Activated T-helper 17 cell treated with anti-CD3 and anti-CD28 coated beads, Interleukin-2, amount 50 U/mL, for 72 hours (primary cell): ENCODE measurements at regions not wholly inside any gene's neighbourhood (a gene's known extent, or its start where the extent isn't known, plus 50 kb on each side); places are given as distances from the start of the nearest gene placed in this dataset.

Experiments used
- ATAC-seq: fragments of 150-1000 bp; cut with Tn5 transposase; replicated peaks from 2 replicates; pipeline ENCODE4 v1.10.0; 2021; ENCODE audit warnings: mild to moderate bottlenecking, moderate library complexity
- H3K27ac Mint-ChIP-seq: one replicate; pipeline ENCODE4 v1.8.0; 2022; ENCODE audit warnings: mixed read lengths
- H3K27me3 Mint-ChIP-seq: one replicate; pipeline ENCODE4 v1.8.0; 2022; ENCODE audit warnings: mixed read lengths
- H3K36me3 Mint-ChIP-seq: one replicate; pipeline ENCODE4 v1.8.0; 2022; ENCODE audit warnings: low read depth, mild to moderate bottlenecking, mixed read lengths
- H3K4me1 Mint-ChIP-seq: one replicate; pipeline ENCODE4 v1.8.0; 2022; ENCODE audit warnings: mixed read lengths
- H3K4me3 Mint-ChIP-seq: one replicate; pipeline ENCODE4 v1.8.0; 2022; ENCODE audit warnings: mild to moderate bottlenecking, mixed read lengths
- H3K9me3 Mint-ChIP-seq: one replicate; pipeline ENCODE4 v1.8.0; 2022; ENCODE audit warnings: mixed read lengths

GRCh38 chr4:188197566-188197965 is 58.3 kb downstream of the TRIML1 start:
- Mint-ChIP-seq H3K4me3 (no peak overlapping the region), H3K27ac (no peak overlapping the region), H3K36me3 (no peaks in the 10 kb centered on the region), H3K9me3 (peaks cover 8% of the 10 kb centered on the region), H3K4me1 (no peaks in the 10 kb centered on the region), H3K27me3 (no peaks in the 10 kb centered on the region)
- no peak for ATAC-seq

- ATAC-seq, result no peak
- no peaks in the 10 kb centered on the region for H3K4me1 Mint-ChIP-seq
- no peaks in the 10 kb centered on the region for H3K36me3 Mint-ChIP-seq
- no peak overlapping the region for H3K27ac Mint-ChIP-seq
- H3K4me3 Mint-ChIP-seq, result no peak overlapping the region
- H3K9me3 Mint-ChIP-seq, result peaks cover 9% of the 10 kb centered on the region
- H3K27me3 Mint-ChIP-seq, result no peaks in the 10 kb centered on the region
Observed at GRCh38 chr4:188198982-188199792, 59.9 kb downstream of the TRIML1 start.

DNA sequence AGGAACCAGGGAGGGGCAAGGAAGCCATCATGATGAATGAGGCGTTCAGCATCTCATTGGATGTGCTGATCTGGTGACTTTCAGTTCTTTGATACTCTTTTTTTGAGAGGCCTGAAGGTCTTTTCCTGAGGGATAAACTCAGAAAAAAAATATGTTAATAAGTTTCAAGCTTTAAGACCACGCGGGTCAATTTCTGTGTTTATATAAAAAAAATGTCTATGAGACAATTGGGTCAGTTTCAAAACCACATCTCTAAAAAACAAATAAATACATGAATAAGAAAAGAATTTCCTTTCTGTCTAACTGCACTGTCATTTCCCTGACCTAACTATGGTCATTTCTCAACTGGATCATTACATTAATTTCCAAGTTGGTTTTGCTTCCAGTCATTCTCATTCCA is 62.6 kb downstream of the TRIML1 start:
- H3K4me3 Mint-ChIP-seq, result no peak overlapping the region
- no peak for ATAC-seq
- H3K9me3 Mint-ChIP-seq, result peaks cover 9% of the 10 kb centered on the region
- H3K4me1 Mint-ChIP-seq, result no peaks in the 10 kb centered on the region
- no peaks in the 10 kb centered on the region for H3K36me3 Mint-ChIP-seq
- no peaks in the 10 kb centered on the region for H3K27me3 Mint-ChIP-seq
- H3K27ac Mint-ChIP-seq, result no peak overlapping the region

GRCh38 chr4:188206783-188207182 is 67.5 kb downstream of the TRIML1 start:
- ATAC-seq, result no peak
- H3K9me3 Mint-ChIP-seq, result peaks cover 18% of the 10 kb centered on the region
- H3K4me1 Mint-ChIP-seq, result no peaks in the 10 kb centered on the region
- H3K36me3 Mint-ChIP-seq, result no peaks in the 10 kb centered on the region
- no peak overlapping the region for H3K4me3 Mint-ChIP-seq
- H3K27ac Mint-ChIP-seq, result no peak overlapping the region
- H3K27me3 Mint-ChIP-seq, result no peaks in the 10 kb centered on the region

DNA sequence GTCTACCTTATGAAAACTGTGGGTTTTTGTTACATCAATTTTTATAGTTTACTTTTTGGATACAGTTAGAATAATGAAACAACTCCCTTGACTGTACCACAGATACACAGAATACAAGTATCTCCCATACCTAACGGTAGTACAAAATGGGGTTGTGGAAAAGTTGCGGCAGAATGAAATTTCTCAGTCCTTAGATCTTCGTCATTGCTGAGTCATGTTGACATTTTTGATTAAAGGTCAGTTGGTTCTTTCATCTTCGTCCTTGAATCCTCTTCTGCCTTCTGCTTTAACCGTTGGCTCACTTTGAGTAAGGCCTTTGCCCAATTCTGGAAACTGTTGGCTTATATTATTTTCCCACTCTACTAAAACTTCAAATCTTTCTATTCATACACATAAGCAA is 75.6 kb downstream of the TRIML1 start:
- H3K4me3 Mint-ChIP-seq, result no peak overlapping the region
- H3K27me3 Mint-ChIP-seq, result no peaks in the 10 kb centered on the region
- no peak overlapping the region for H3K27ac Mint-ChIP-seq
- H3K9me3 Mint-ChIP-seq, result peaks cover 8% of the 10 kb centered on the region
- no peaks in the 10 kb centered on the region for H3K4me1 Mint-ChIP-seq
- no peaks in the 10 kb centered on the region for H3K36me3 Mint-ChIP-seq
- no peak for ATAC-seq

DNA sequence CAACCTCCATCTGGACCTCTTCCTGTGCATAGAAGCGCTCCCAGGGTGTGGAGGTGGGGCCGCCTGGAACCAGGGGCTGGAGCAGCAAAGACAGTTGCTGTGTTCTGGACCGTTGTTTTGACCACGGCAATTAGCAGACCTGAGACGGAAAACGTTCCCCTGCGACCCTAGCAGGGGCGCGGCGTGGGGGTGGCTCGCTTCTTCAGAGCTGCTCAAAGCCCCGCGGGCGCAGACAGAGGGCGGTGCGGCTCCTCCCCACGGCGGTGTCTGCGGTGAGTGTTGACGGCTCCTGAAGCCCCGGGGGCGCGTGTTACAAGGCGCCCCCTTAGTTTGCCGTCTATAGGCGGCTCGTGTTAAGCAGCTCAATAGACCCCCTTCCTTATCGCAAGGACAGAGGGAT is 79.2 kb downstream of the TRIML1 start:
- H3K9me3 Mint-ChIP-seq, result peaks cover 8% of the 10 kb centered on the region
- no peaks in the 10 kb centered on the region for H3K4me1 Mint-ChIP-seq
- no peak overlapping the region for H3K4me3 Mint-ChIP-seq
- H3K36me3 Mint-ChIP-seq, result no peaks in the 10 kb centered on the region
- H3K27me3 Mint-ChIP-seq, result no peaks in the 10 kb centered on the region
- ATAC-seq, result no peak
- H3K27ac Mint-ChIP-seq, result no peak overlapping the region

DNA sequence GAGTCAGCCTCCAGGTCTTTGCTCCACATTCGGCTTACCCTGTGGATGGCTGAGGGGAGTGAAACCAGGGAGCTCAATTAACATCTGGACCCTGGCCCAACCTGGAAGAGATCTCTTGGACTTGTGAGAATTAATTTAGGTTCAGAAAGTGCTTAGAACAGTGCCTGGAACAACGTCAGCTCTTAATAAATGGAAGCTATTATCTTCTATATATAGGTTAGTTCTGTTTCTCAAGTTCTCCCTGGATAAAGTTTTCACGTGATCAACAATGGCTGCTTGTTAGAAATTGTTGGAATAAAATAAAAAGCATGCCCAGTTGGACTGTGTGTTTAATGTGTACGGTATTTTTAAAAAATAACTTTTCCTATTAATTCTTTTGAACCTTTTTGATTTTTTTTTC is 80.8 kb downstream of the TRIML1 start:
- Mint-ChIP-seq H3K4me1 (no peaks in the 10 kb centered on the region), H3K27me3 (no peaks in the 10 kb centered on the region), H3K36me3 (no peaks in the 10 kb centered on the region), H3K9me3 (peaks cover 8% of the 10 kb centered on the region), H3K4me3 (no peak overlapping the region), H3K27ac (no peak overlapping the region)
- no peak for ATAC-seq

DNA sequence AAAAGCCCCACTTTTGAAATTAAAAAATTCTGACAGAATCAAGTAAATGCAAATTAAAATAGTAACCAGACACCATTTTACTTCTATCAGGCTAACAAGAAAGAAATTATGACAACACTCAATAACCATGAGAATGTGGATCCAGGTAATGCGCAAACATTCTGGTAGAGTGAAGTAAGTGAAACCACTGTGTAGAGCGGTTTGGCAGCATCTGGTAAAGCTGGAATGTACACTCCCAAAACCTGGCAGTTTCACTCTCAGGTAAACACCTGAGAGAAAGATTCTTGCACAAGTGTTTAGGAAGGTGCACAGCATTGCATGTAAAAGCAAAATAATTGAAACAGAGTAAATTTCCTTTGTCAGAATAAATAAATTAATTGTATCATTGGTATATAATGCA is 81.8 kb downstream of the TRIML1 start:
- no peak for ATAC-seq
- Mint-ChIP-seq H3K4me3 (no peak overlapping the region), H3K27me3 (no peaks in the 10 kb centered on the region), H3K36me3 (no peaks in the 10 kb centered on the region), H3K27ac (no peak overlapping the region), H3K9me3 (peaks cover 5% of the 10 kb centered on the region), H3K4me1 (no peaks in the 10 kb centered on the region)

DNA sequence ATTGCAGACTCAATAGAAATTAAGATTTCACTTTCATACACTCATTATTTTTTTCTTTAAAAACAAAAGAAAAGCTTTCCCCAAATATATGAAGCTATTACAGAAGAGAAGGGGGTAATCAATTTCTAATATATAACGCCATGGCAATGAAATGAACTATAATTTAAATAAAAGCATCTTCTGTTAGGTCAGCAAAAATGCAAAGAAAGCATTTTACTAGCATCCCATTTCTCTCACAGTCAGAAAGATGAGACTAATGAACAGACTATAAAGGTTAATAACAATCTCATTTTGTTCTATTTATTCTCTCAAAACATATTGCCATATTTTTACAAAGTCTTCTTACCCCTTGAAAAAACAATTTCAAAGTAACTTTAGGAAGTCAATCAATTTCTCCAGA is 89.0 kb downstream of the TRIML1 start:
- Mint-ChIP-seq H3K27me3 (no peaks in the 10 kb centered on the region), H3K4me1 (no peaks in the 10 kb centered on the region), H3K9me3 (peaks cover 5% of the 10 kb centered on the region), H3K27ac (no peak overlapping the region), H3K4me3 (no peak overlapping the region), H3K36me3 (no peaks in the 10 kb centered on the region)
- no peak for ATAC-seq

DNA sequence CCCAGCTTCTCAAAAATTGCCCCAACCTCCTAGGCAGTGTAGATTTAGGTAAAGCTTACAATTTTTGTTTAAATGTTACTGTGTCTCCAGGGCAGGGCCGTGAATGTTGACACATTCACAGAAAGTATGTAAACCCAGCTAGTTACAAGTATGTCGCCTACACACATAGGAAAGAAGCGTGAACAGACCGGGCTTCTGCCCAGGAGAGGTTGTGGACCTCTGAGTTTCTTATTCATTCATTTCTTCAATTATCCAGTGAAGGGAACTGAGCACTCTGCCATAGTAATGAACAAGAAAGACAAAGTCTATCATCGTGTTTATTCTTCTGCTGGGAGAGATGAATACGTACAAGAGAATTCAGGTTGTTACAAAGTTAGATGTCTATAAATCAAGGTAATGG is 93.2 kb downstream of the TRIML1 start:
- H3K4me1 Mint-ChIP-seq, result no peaks in the 10 kb centered on the region
- ATAC-seq, result no peak
- peaks cover 8% of the 10 kb centered on the region for H3K9me3 Mint-ChIP-seq
- H3K27me3 Mint-ChIP-seq, result no peaks in the 10 kb centered on the region
- no peak overlapping the region for H3K4me3 Mint-ChIP-seq
- no peaks in the 10 kb centered on the region for H3K36me3 Mint-ChIP-seq
- H3K27ac Mint-ChIP-seq, result no peak overlapping the region

GRCh38 chr4:188242041-188242440 is 102.8 kb downstream of the TRIML1 start:
- Mint-ChIP-seq H3K27ac (no peak overlapping the region), H3K4me3 (no peak overlapping the region), H3K9me3 (no peaks in the 10 kb centered on the region), H3K36me3 (no peaks in the 10 kb centered on the region), H3K27me3 (no peaks in the 10 kb centered on the region), H3K4me1 (no peaks in the 10 kb centered on the region)
- no peak for ATAC-seq

DNA sequence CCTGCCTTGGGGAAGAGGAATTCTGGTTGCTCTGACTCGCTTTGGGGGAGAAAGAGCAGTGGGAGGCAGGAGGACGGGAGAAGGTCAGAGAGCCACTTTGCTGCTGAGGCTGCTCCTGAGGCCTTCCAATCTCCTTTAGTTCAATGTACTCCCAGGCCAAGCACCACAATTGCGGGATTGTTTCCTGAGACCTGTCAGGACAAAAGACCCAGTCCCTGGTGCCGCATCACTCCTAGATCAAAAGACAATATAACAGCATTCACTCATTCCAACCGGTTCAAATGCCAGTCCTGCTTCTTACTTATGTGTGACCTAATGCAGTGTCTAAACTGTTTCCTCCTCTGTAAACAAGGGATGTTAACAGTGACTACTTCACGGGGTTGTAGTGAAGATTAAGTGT is 106.4 kb downstream of the TRIML1 start:
- no peaks in the 10 kb centered on the region for H3K9me3 Mint-ChIP-seq
- no peaks in the 10 kb centered on the region for H3K4me1 Mint-ChIP-seq
- no peak for ATAC-seq
- no peaks in the 10 kb centered on the region for H3K36me3 Mint-ChIP-seq
- no peak overlapping the region for H3K4me3 Mint-ChIP-seq
- H3K27ac Mint-ChIP-seq, result no peak overlapping the region
- H3K27me3 Mint-ChIP-seq, result no peaks in the 10 kb centered on the region

DNA sequence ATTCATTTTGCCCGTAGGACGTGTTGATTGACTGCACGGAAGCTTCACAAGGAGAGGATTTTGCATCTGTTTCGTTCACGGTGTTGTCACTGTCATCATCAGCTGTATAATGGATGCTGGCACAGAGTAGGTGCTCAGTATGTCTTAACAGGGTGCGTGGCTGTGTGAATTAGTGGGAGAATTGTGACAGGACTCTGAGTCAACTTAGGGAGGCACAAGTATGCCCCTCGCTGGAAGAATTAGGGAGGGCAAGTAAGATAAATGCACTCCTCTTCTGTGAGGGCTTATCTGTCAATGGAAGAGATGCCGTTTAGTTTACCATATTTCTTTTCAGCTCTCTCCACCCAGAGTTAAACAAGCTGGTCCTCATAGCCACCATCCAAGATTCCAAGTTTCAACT is 107.2 kb downstream of the TRIML1 start:
- no peaks in the 10 kb centered on the region for H3K4me1 Mint-ChIP-seq
- H3K36me3 Mint-ChIP-seq, result no peaks in the 10 kb centered on the region
- H3K27ac Mint-ChIP-seq, result no peak overlapping the region
- H3K9me3 Mint-ChIP-seq, result no peaks in the 10 kb centered on the region
- ATAC-seq, result no peak
- H3K27me3 Mint-ChIP-seq, result no peaks in the 10 kb centered on the region
- H3K4me3 Mint-ChIP-seq, result no peak overlapping the region

- H3K27me3 Mint-ChIP-seq, result no peaks in the 10 kb centered on the region
- no peak overlapping the region for H3K27ac Mint-ChIP-seq
- H3K36me3 Mint-ChIP-seq, result no peaks in the 10 kb centered on the region
- H3K4me1 Mint-ChIP-seq, result no peaks in the 10 kb centered on the region
- H3K9me3 Mint-ChIP-seq, result peaks cover 9% of the 10 kb centered on the region
- no peak for ATAC-seq
- no peak overlapping the region for H3K4me3 Mint-ChIP-seq
Observed at GRCh38 chr4:188254211-188254610, 115.0 kb downstream of the TRIML1 start.

GRCh38 chr4:188262464-188262863 is 123.2 kb downstream of the TRIML1 start:
- no peak for ATAC-seq
- no peak overlapping the region for H3K4me3 Mint-ChIP-seq
- H3K36me3 Mint-ChIP-seq, result no peaks in the 10 kb centered on the region
- peaks cover 12% of the 10 kb centered on the region for H3K9me3 Mint-ChIP-seq
- no peaks in the 10 kb centered on the region for H3K4me1 Mint-ChIP-seq
- no peak overlapping the region for H3K27ac Mint-ChIP-seq
- no peaks in the 10 kb centered on the region for H3K27me3 Mint-ChIP-seq

- no peak overlapping the region for H3K27ac Mint-ChIP-seq
- H3K4me1 Mint-ChIP-seq, result no peaks in the 10 kb centered on the region
- H3K27me3 Mint-ChIP-seq, result no peaks in the 10 kb centered on the region
- ATAC-seq, result no peak
- H3K36me3 Mint-ChIP-seq, result no peaks in the 10 kb centered on the region
- H3K4me3 Mint-ChIP-seq, result no peak overlapping the region
- H3K9me3 Mint-ChIP-seq, result peaks cover 9% of the 10 kb centered on the region
Observed at GRCh38 chr4:188263321-188263720, 124.1 kb downstream of the TRIML1 start.
